ENCODE measurements at regions not wholly inside any gene's neighbourhood (a gene's known extent, or its start where the extent isn't known, plus 50 kb on each side); places are given as distances from the start of the nearest gene placed in this dataset.
A peak's percentile ranks its signal among the peaks of the same experiment; 100 is the strongest.
"Not testable (repeated sequence)": the region's sequence is repeated elsewhere in the genome, so short reads cannot be mapped to it uniquely, and the experiment has no call there.

GRCh38 chr5:84961193-84961592, 576.5 kb upstream of the EDIL3 start:
- Mint-ChIP-seq H3K4me3 (no peak overlapping the region), H3K9me3 (no peaks in the 10 kb centered on the region), H3K4me1 (no peaks in the 10 kb centered on the region), H3K36me3 (ENCODE audit: low read depth) (no peaks in the 10 kb centered on the region), H3K27ac (no peak overlapping the region), H3K27me3 (no peaks in the 10 kb centered on the region)
- DNase-seq (no peak), ATAC-seq (no peak)

DNA sequence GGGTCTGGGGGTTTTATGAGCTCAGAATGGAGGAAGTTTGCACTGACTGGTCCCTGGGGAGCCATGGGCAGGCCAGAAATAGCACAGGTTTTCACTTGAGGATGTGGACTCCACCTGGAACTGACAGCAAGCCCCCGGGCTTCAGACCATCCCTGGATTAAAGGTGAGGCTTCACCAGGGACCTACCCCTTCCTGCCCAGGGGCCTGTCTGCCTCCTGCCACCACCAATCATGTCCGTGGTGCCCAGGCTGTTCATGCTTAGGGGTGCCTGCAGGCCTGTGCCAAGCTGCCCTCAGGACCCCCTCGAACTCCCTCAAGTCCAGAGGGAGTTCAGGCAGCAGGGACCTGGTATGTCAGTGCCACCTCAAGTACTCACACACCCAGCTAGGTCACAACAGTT, 577.2 kb upstream of the EDIL3 start:
- ATAC-seq = peak; percentile 36
- Mint-ChIP-seq H3K27me3 (no peaks in the 10 kb centered on the region), H3K4me3 (no peak overlapping the region), H3K4me1 (no peaks in the 10 kb centered on the region), H3K9me3 (no peaks in the 10 kb centered on the region), H3K27ac (no peak overlapping the region), H3K36me3 (ENCODE audit: low read depth) (no peaks in the 10 kb centered on the region)
- no peak for DNase-seq

GRCh38 chr5:84983093-84983492, 598.4 kb upstream of the EDIL3 start:
- Mint-ChIP-seq H3K36me3 (ENCODE audit: low read depth) (no peaks in the 10 kb centered on the region), H3K4me1 (no peaks in the 10 kb centered on the region), H3K9me3 (no peaks in the 10 kb centered on the region), H3K27me3 (no peaks in the 10 kb centered on the region), H3K27ac (no peak overlapping the region), H3K4me3 (no peak overlapping the region)
- ATAC-seq = no peak
- DNase-seq = no peak

- Mint-ChIP-seq H3K4me3 (no peak overlapping the region), H3K36me3 (ENCODE audit: low read depth) (no peaks in the 10 kb centered on the region), H3K4me1 (no peaks in the 10 kb centered on the region), H3K27me3 (no peaks in the 10 kb centered on the region), H3K27ac (no peak overlapping the region), H3K9me3 (no peaks in the 10 kb centered on the region)
- ATAC-seq (no peak), DNase-seq (no peak)
These were observed 600.5 kb upstream of the EDIL3 start for GRCh38 chr5:84985148-84985547.

- H3K4me1 Mint-ChIP-seq = no peaks in the 10 kb centered on the region
These were observed 602.0 kb upstream of the EDIL3 start for GRCh38 chr5:84986688-84987087.

DNA sequence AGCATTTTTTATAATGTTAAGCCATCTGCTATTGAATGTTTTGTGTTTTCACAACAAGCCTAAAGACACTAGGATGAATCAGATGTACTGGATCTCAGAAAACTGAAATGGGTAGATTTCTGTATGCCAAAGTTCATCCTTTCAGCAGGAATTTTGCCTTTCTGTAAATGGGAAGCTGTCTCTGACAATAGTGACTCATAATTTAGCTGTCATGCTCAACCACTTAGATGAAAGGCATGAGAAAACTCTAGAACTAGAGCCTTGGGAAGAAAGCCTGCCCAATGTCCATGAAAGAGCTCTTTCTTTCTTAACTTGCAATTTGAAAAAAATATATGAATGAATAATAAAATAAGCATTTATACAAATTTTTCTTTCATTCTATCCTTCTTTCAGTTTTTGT, 616.0 kb upstream of the EDIL3 start:
- no peaks in the 10 kb centered on the region for H3K4me1 Mint-ChIP-seq
- H3K9me3 Mint-ChIP-seq = peaks cover 7% of the 10 kb centered on the region
- no peak for ATAC-seq
- H3K36me3 Mint-ChIP-seq (ENCODE audit: low read depth) = no peaks in the 10 kb centered on the region
- no peaks in the 10 kb centered on the region for H3K27me3 Mint-ChIP-seq
- no peak overlapping the region for H3K4me3 Mint-ChIP-seq
- DNase-seq = no peak
- no peak overlapping the region for H3K27ac Mint-ChIP-seq

More at GRCh38 chr5:84986688-84987087, 602.0 kb upstream of the EDIL3 start:
- no peak for DNase-seq
- Mint-ChIP-seq H3K27me3 (no peaks in the 10 kb centered on the region), H3K36me3 (ENCODE audit: low read depth) (no peaks in the 10 kb centered on the region), H3K4me3 (no peak overlapping the region), H3K9me3 (no peaks in the 10 kb centered on the region), H3K27ac (no peak overlapping the region)
- no peak for ATAC-seq

GRCh38 chr5:85002026-85002425, 617.3 kb upstream of the EDIL3 start:
- H3K9me3 Mint-ChIP-seq = peaks cover 11% of the 10 kb centered on the region

GRCh38 chr5:85010014-85010562, 625.4 kb upstream of the EDIL3 start:
- Mint-ChIP-seq H3K27ac (no peak overlapping the region), H3K27me3 (no peaks in the 10 kb centered on the region), H3K4me1 (no peaks in the 10 kb centered on the region), H3K9me3 (peaks cover 6% of the 10 kb centered on the region), H3K36me3 (ENCODE audit: low read depth) (no peaks in the 10 kb centered on the region), H3K4me3 (no peak overlapping the region)
- ATAC-seq (no peak), DNase-seq (no peak)

More at GRCh38 chr5:85002026-85002425, 617.3 kb upstream of the EDIL3 start:
- H3K4me3 Mint-ChIP-seq; H3K27ac Mint-ChIP-seq; H3K27me3 Mint-ChIP-seq; DNase-seq; ATAC-seq; H3K4me1 Mint-ChIP-seq; H3K36me3 Mint-ChIP-seq (ENCODE audit: low read depth): not testable (repeated sequence)

GRCh38 chr5:85017261-85017660, 632.6 kb upstream of the EDIL3 start:
- Mint-ChIP-seq H3K9me3 (peaks cover 5% of the 10 kb centered on the region), H3K36me3 (ENCODE audit: low read depth) (no peaks in the 10 kb centered on the region), H3K4me3 (no peak overlapping the region), H3K27ac (no peak overlapping the region), H3K4me1 (no peaks in the 10 kb centered on the region), H3K27me3 (no peaks in the 10 kb centered on the region)
- ATAC-seq (no peak), DNase-seq (no peak)

GRCh38 chr5:85030316-85031084, 645.8 kb upstream of the EDIL3 start:
- no peak for ATAC-seq
- Mint-ChIP-seq H3K36me3 (ENCODE audit: low read depth) (no peaks in the 10 kb centered on the region), H3K9me3 (peaks cover 4% of the 10 kb centered on the region), H3K4me1 (no peaks in the 10 kb centered on the region), H3K4me3 (no peak overlapping the region), H3K27ac (no peak overlapping the region), H3K27me3 (no peaks in the 10 kb centered on the region)
- no peak for DNase-seq

DNA sequence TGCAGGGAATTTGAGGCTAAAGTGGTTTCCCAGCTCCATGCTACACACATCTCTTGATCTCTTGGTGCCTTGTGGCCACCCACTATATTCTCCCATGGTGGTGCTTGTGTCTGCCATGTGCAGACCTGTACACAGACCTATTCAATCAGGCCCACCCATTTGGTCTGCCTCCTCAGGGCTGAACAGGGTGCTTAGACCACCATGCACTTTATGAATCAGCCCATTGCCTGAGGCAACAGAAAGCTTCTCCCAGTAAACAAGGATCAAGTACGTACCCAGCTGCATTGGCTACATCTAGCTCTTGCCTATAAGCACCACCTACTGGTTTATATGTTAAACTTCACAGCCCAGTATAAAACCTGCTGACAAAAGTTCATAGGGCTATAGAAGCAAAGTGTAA, 664.3 kb upstream of the EDIL3 start:
- ATAC-seq = no peak
- Mint-ChIP-seq H3K27ac (no peak overlapping the region), H3K9me3 (peaks cover 5% of the 10 kb centered on the region), H3K4me1 (no peaks in the 10 kb centered on the region), H3K4me3 (no peak overlapping the region), H3K27me3 (no peaks in the 10 kb centered on the region), H3K36me3 (ENCODE audit: low read depth) (no peaks in the 10 kb centered on the region)
- no peak for DNase-seq

- H3K4me1 Mint-ChIP-seq = no peaks in the 10 kb centered on the region
- ATAC-seq = no peak
- no peaks in the 10 kb centered on the region for H3K36me3 Mint-ChIP-seq (ENCODE audit: low read depth)
- DNase-seq = no peak
- H3K9me3 Mint-ChIP-seq = no peaks in the 10 kb centered on the region
- H3K27me3 Mint-ChIP-seq = no peaks in the 10 kb centered on the region
- H3K4me3 Mint-ChIP-seq = no peak overlapping the region
- no peak overlapping the region for H3K27ac Mint-ChIP-seq
These were observed 668.1 kb upstream of the EDIL3 start for GRCh38 chr5:85052826-85053225.

GRCh38 chr5:85069659-85070640, 685.3 kb upstream of the EDIL3 start:
- DNase-seq = no peak
- Mint-ChIP-seq H3K9me3 (peaks cover 4% of the 10 kb centered on the region), H3K36me3 (ENCODE audit: low read depth) (no peaks in the 10 kb centered on the region), H3K27ac (no peak overlapping the region), H3K4me3 (no peak overlapping the region), H3K27me3 (no peaks in the 10 kb centered on the region), H3K4me1 (no peaks in the 10 kb centered on the region)
- no peak for ATAC-seq

DNA sequence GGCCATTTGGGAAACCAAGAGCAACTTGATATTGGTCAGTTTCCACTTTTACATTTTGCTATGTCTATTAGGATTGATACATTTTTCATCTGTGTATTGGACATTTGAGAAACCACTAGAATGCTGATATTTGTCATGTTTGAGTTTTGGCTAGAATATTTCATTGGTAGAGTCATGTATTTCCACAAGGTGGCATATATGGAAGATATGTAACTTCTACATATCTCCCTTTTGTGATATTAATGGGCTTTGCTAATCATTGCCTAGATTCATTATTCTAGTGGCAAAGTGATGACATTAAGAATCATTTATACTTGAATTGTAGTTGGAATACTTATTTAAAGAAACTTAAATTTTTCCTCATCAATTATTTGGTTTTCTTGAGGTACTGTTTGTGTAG, 692.9 kb upstream of the EDIL3 start:
- Mint-ChIP-seq H3K36me3 (ENCODE audit: low read depth) (no peaks in the 10 kb centered on the region), H3K27me3 (no peaks in the 10 kb centered on the region), H3K4me1 (no peaks in the 10 kb centered on the region), H3K9me3 (no peaks in the 10 kb centered on the region), H3K4me3 (no peak overlapping the region), H3K27ac (no peak overlapping the region)
- DNase-seq (no peak), ATAC-seq (no peak)

- no peak for DNase-seq
- Mint-ChIP-seq H3K9me3 (peaks cover 13% of the 10 kb centered on the region), H3K4me3 (no peak overlapping the region), H3K36me3 (ENCODE audit: low read depth) (no peaks in the 10 kb centered on the region), H3K27me3 (no peaks in the 10 kb centered on the region), H3K4me1 (no peaks in the 10 kb centered on the region), H3K27ac (no peak overlapping the region)
- no peak for ATAC-seq
These were observed 711.7 kb upstream of the EDIL3 start for GRCh38 chr5:85096421-85096820.
